Smooth muscle cell (in vitro differentiated cells): ENCODE measurements at regions not wholly inside any gene's neighbourhood (a gene's known extent, or its start where the extent isn't known, plus 50 kb on each side); places are given as distances from the start of the nearest gene placed in this dataset.

Source experiments
- DNase-seq: peaks from one replicate; lab custom pipeline; 2025; ENCODE audit not compliant: unreplicated experiment; lab: John Stamatoyannopoulos, UW
- H2AFZ ChIP-seq: fragments of 200-600 bp; sonication (generic); 2 replicates; pipeline ENCODE4 v1.6.0; 2016; ENCODE audit warnings: antibody characterized with exemption, low read depth, mild to moderate bottlenecking
- H3F3A ChIP-seq: fragments of 200-600 bp; sonication (generic); 2 replicates; pipeline ENCODE4 v1.6.0; 2017; ENCODE audit warnings: antibody characterized with exemption, low read depth
- H3K27ac ChIP-seq: fragments of 200-600 bp; sonication (generic); 2 replicates; pipeline ENCODE4 v1.5.1; 2016; ENCODE audit warnings: low read depth, mild to moderate bottlenecking
- H3K27me3 ChIP-seq: fragments of 200-600 bp; sonication (generic); 2 replicates; pipeline ENCODE4 v1.6.1; 2016; ENCODE audit warnings: low read depth, mild to moderate bottlenecking
- H3K36me3 ChIP-seq: fragments of 200-600 bp; sonication (generic); 2 replicates; pipeline ENCODE4 v1.5.1; 2016; ENCODE audit warnings: low read depth
- H3K4me1 ChIP-seq: fragments of 200-600 bp; sonication (generic); 2 replicates; pipeline ENCODE4 v1.5.1; 2016; ENCODE audit warnings: low read depth
- H3K4me2 ChIP-seq: fragments of 200-600 bp; sonication (generic); 2 replicates; pipeline ENCODE4 v1.6.0; 2016; ENCODE audit warnings: mild to moderate bottlenecking
- H3K4me3 ChIP-seq: fragments of 200-600 bp; sonication (generic); 2 replicates; pipeline ENCODE4 v1.5.1; 2016; ENCODE audit warnings: mild to moderate bottlenecking
- H3K79me2 ChIP-seq: fragments of 200-600 bp; sonication (generic); 2 replicates; pipeline ENCODE4 v1.6.0; 2016; ENCODE audit warnings: low read depth, mild to moderate bottlenecking
- H3K9ac ChIP-seq: fragments of 200-600 bp; sonication (generic); 2 replicates; pipeline ENCODE4 v1.6.0; 2016; ENCODE audit warnings: low read depth
- H3K9me3 ChIP-seq: fragments of 200-600 bp; sonication (generic); replicated peaks from 2 replicates; pipeline ENCODE4 v1.5.1; 2016; ENCODE audit warnings: low read depth
- H4K20me1 ChIP-seq: fragments of 200-600 bp; sonication (generic); 2 replicates; pipeline ENCODE4 v1.6.0; 2016; ENCODE audit warnings: low read depth
- WGBS: methylation state at CpG from one replicate; pipeline ENCODE4 v1.1.7; 2016; ENCODE audit warnings: low lambda C conversion rate; 5-methylcytosine and 5-hydroxymethylcytosine counted together
- TF ChIP-seq, protein P1 (sequence below): fragments of 200-600 bp; sonication (generic); IDR thresholded peaks from 2 replicates; pipeline ENCODE4 v1.5.1; 2017; ENCODE audit warnings: borderline replicate concordance, mild to moderate bottlenecking, antibody characterized with exemption; ENCODE audit not compliant: insufficient read depth, poor library complexity, severe bottlenecking

DNA sequence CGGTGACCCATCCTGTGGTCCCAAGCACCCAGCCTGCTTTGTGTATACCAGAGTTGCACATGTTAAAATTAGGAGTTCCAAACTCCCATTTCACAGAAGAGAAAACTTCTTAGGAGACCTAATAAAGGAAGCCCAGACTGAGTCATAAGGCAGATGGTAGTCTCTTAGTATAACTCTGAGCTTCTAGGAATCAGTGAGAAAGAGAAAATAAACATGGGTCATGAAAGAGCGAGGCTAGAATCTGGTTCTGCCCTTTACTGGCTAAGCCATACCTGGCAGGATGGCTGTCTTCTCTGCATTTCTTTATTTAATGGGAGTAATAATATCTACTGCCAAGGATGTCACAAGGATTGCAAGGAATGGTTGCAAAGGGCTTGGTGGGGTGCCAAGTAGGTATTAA is 101.2 kb upstream of the TRIB2 start:
- 88% methylated on average over 2 of the region's 2 CpGs for WGBS
- no peaks in the 10 kb centered on the region for H3K9me3 ChIP-seq
- no peaks in the 10 kb centered on the region for H3K27me3 ChIP-seq
- no peak for DNase-seq
- H3K9ac ChIP-seq, result no peak overlapping the region
- TF ChIP-seq, protein P1, sequence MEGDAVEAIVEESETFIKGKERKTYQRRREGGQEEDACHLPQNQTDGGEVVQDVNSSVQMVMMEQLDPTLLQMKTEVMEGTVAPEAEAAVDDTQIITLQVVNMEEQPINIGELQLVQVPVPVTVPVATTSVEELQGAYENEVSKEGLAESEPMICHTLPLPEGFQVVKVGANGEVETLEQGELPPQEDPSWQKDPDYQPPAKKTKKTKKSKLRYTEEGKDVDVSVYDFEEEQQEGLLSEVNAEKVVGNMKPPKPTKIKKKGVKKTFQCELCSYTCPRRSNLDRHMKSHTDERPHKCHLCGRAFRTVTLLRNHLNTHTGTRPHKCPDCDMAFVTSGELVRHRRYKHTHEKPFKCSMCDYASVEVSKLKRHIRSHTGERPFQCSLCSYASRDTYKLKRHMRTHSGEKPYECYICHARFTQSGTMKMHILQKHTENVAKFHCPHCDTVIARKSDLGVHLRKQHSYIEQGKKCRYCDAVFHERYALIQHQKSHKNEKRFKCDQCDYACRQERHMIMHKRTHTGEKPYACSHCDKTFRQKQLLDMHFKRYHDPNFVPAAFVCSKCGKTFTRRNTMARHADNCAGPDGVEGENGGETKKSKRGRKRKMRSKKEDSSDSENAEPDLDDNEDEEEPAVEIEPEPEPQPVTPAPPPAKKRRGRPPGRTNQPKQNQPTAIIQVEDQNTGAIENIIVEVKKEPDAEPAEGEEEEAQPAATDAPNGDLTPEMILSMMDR, result no peak
- H3K36me3 ChIP-seq, result no peaks in the 10 kb centered on the region
- H3K4me1 ChIP-seq, result peaks cover 4% of the 10 kb centered on the region
- no peak overlapping the region for H3K4me2 ChIP-seq
- no peak overlapping the region for H3K27ac ChIP-seq
- no peak overlapping the region for H3K4me3 ChIP-seq
- H4K20me1 ChIP-seq, result no peaks in the 10 kb centered on the region
- H3K79me2 ChIP-seq, result no peaks in the 10 kb centered on the region
- H2AFZ ChIP-seq, result no peak overlapping the region
- no peaks in the 10 kb centered on the region for H3F3A ChIP-seq

GRCh38 chr2:12616456-12617156 is 100.1 kb upstream of the TRIB2 start:
- H3K4me2 ChIP-seq, result no peak overlapping the region
- H3K27ac ChIP-seq, result no peak overlapping the region
- no peaks in the 10 kb centered on the region for H4K20me1 ChIP-seq
- no peak overlapping the region for H3K4me3 ChIP-seq
- H3K9me3 ChIP-seq, result no peaks in the 10 kb centered on the region
- no peak overlapping the region for H3K9ac ChIP-seq
- peaks cover 4% of the 10 kb centered on the region for H3K4me1 ChIP-seq
- no peak overlapping the region for H2AFZ ChIP-seq
- TF ChIP-seq, protein P1, result no peak
- no peaks in the 10 kb centered on the region for H3K36me3 ChIP-seq
- H3F3A ChIP-seq, result no peaks in the 10 kb centered on the region
- no peak for DNase-seq
- H3K27me3 ChIP-seq, result no peaks in the 10 kb centered on the region
- 95% methylated on average over 2 of the region's 2 CpGs for WGBS
- no peaks in the 10 kb centered on the region for H3K79me2 ChIP-seq

GRCh38 chr2:12617366-12617765 is 99.4 kb upstream of the TRIB2 start:
- WGBS, result 91% methylated on average over 3 of the region's 3 CpGs
- Histone ChIP-seq H2AFZ (no peak overlapping the region), H3K4me3 (no peak overlapping the region), H3K27ac (no peak overlapping the region), H3K9me3 (no peaks in the 10 kb centered on the region), H3K79me2 (no peaks in the 10 kb centered on the region), H4K20me1 (no peaks in the 10 kb centered on the region), H3K36me3 (no peaks in the 10 kb centered on the region), H3K9ac (no peak overlapping the region), H3K27me3 (no peaks in the 10 kb centered on the region), H3K4me1 (peaks cover 4% of the 10 kb centered on the region), H3K4me2 (no peak overlapping the region), H3F3A (no peaks in the 10 kb centered on the region)
- TF ChIP-seq, protein P1, result no peak
- DNase-seq, result no peak

- Histone ChIP-seq H3F3A (no peaks in the 10 kb centered on the region), H4K20me1 (no peaks in the 10 kb centered on the region), H3K9ac (no peak overlapping the region), H3K4me1 (peaks cover 4% of the 10 kb centered on the region), H2AFZ (no peak overlapping the region), H3K36me3 (no peaks in the 10 kb centered on the region), H3K79me2 (no peaks in the 10 kb centered on the region), H3K4me3 (no peak overlapping the region), H3K4me2 (no peak overlapping the region), H3K9me3 (no peaks in the 10 kb centered on the region), H3K27ac (no peak overlapping the region), H3K27me3 (no peaks in the 10 kb centered on the region)
- no peak for DNase-seq
- TF ChIP-seq, protein P1, result no peak
- WGBS, result 100% methylated on average over 2 of the region's 2 CpGs
Measured at GRCh38 chr2:12617853-12618252, 98.9 kb upstream of the TRIB2 start.
